Erythroblast (primary cell): ENCODE measurements at regions not wholly inside any gene's neighbourhood (a gene's known extent, or its start where the extent isn't known, plus 50 kb on each side); places are given as distances from the start of the nearest gene placed in this dataset.

ENCODE experiments used
- GATA1 ChIP-seq: IDR thresholded peaks from 2 replicates; pipeline ENCODE4 v1.6.1; 2011; ENCODE audit warnings: low read depth, mild to moderate bottlenecking, control low read depth, low read length, moderate library complexity
- POLR2A ChIP-seq: IDR thresholded peaks from 2 replicates; pipeline ENCODE4 v1.6.1; 2011; ENCODE audit warnings: mild to moderate bottlenecking, low read length

GRCh38 chr5:23606927-23607326 is 99.5 kb downstream of the PRDM9 start:
- no peak for TF ChIP-seq POLR2A
- no peak for TF ChIP-seq GATA1
